Epithelial cell of esophagus (primary cell): ENCODE measurements at regions not wholly inside any gene's neighbourhood (a gene's known extent, or its start where the extent isn't known, plus 50 kb on each side); places are given as distances from the start of the nearest gene placed in this dataset.
"Not testable (repeated sequence)": the region's sequence is repeated elsewhere in the genome, so short reads cannot be mapped to it uniquely, and the experiment has no call there.

Experiments used
- DNase-seq: peaks from one replicate; pipeline ENCODE4 v3.0.0; 2010; ENCODE audit warnings: low read depth
- H3K4me3 ChIP-seq: 2 replicates; pipeline ENCODE4 v1.5.1; 2011; ENCODE audit warnings: mild to moderate bottlenecking, low read length, control low read depth
- TF ChIP-seq, protein P1 (sequence below): IDR thresholded peaks from 2 replicates; pipeline ENCODE4 v1.5.1; 2011; ENCODE audit warnings: low read depth, mild to moderate bottlenecking, low read length, control low read depth, inconsistent platforms; ENCODE audit not compliant: insufficient read depth; ENCODE audit errors: missing control alignments

DNA sequence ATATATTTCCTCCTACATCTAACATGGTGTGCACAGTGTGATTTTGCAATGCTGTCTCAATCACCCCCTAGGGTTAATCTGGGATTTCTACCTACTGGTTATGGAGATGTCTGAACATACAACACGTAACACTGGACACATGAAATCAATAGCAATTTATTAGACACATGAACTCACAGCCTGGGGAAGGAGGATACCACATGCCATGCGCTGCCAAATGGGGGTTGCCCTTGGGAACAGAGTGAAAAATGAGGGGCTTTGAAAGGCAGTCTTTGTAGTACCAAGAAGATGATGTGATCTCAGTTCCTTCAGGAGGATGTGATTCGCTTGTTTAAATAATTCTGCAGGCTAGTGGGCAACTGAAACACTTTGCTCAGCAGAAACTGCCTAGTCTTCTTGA lies 253.6 kb upstream of the LRRC4C start:
- no peak overlapping the region for H3K4me3 ChIP-seq
- DNase-seq = no peak
- TF ChIP-seq, protein P1, sequence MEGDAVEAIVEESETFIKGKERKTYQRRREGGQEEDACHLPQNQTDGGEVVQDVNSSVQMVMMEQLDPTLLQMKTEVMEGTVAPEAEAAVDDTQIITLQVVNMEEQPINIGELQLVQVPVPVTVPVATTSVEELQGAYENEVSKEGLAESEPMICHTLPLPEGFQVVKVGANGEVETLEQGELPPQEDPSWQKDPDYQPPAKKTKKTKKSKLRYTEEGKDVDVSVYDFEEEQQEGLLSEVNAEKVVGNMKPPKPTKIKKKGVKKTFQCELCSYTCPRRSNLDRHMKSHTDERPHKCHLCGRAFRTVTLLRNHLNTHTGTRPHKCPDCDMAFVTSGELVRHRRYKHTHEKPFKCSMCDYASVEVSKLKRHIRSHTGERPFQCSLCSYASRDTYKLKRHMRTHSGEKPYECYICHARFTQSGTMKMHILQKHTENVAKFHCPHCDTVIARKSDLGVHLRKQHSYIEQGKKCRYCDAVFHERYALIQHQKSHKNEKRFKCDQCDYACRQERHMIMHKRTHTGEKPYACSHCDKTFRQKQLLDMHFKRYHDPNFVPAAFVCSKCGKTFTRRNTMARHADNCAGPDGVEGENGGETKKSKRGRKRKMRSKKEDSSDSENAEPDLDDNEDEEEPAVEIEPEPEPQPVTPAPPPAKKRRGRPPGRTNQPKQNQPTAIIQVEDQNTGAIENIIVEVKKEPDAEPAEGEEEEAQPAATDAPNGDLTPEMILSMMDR = no peak

DNA sequence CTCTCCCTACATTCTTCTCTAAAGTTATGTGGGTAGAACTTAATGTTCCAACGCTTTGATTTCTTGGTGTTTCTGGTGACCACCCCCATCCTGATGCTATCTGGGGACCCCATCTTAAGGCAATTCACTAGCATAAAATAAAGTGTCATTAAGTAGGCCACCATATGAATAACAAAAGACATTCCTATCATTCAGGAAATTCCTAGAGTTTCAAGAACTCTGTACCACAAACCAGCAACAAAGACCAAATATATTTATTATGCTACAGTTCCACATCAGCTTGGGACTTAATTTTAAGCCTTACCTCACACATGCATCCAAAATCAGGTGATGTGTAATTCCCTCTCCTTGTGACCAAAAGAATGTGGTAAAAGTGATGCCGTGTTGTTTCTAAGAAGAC lies 254.6 kb upstream of the LRRC4C start:
- TF ChIP-seq, protein P1 = no peak
- H3K4me3 ChIP-seq = no peak overlapping the region
- no peak for DNase-seq

DNA sequence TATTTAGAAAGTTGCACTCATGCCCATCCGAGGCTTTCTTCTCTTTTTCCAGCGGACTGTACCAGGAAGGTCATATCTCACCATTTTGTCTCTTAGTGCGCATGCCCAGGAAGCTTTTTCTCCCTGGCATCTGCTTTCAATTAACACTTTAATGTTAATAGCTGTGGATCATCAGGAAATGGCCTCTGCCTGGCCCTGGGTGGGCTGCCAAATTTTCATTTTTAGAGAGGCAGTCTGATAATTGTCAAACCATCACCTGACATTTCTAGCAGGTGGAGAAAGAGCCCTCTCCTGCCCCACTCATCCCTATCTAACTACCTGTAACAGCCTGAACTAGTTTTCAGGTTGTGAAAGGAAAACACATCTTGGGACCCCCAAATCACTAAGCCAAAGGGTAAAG lies 257.4 kb upstream of the LRRC4C start:
- H3K4me3 ChIP-seq = no peak overlapping the region
- TF ChIP-seq, protein P1 = no peak
- DNase-seq = no peak

DNA sequence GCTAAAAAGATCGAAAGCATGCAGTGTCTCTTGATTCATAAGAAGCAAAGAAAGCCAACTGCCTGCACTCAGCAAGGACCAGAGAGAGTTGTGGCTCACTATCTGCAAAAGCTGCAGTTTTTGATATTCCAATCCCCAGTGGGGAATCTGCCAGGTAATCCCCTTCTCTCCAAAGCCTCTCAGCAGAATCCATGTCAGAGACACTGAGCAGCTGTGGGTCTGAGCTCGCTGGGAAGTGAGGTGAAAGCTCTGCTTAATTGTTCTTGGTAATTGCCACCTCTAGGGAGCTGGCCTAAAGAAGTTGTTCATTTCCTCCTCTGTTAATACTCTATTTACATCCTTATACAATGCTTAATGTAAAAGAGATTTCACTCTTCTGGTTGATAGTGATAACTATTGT lies 261.3 kb upstream of the LRRC4C start:
- TF ChIP-seq, protein P1 = no peak
- H3K4me3 ChIP-seq = no peak overlapping the region
- DNase-seq = no peak

DNA sequence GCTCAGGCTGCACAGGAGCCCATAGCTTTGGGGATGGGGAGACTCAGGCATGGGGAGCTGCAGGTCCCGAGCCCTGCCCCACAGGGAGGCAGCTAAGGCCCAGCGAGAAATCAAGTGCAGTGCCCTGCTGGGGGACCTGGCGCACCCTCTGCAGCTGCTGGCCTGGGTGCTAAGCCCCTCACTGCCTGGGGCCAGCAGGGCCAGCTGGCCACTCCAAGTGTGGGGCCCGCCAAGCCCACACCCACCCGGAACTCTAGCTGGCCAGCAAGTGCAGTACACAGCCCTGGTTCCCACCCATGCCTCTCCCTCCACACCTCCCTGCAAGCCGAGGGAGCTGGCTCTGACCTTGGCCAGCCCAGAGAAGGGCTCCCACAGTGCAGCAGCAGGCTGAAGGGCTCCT lies 268.7 kb upstream of the LRRC4C start:
- DNase-seq, H3K4me3 ChIP-seq: not testable (repeated sequence)

DNA sequence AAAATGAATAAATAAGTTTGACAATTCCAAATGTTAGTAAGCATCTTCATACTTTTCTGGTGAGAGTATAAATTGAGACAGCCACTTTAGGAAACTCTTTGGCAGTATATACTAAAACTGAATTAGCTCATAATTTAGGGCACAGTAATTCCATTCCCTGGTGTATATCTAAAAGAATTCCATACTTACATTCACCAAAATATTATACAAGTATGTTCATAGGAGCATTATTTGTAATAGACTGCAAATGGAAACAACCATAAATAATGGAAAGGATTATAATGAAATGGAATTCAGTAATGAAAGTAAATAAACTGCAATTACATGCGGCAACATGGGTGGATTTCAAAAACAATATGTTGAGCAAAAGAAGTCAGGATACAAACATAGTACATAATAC lies 315.8 kb upstream of the LRRC4C start:
- DNase-seq = no peak
- no peak overlapping the region for H3K4me3 ChIP-seq
- TF ChIP-seq, protein P1 = no peak

DNA sequence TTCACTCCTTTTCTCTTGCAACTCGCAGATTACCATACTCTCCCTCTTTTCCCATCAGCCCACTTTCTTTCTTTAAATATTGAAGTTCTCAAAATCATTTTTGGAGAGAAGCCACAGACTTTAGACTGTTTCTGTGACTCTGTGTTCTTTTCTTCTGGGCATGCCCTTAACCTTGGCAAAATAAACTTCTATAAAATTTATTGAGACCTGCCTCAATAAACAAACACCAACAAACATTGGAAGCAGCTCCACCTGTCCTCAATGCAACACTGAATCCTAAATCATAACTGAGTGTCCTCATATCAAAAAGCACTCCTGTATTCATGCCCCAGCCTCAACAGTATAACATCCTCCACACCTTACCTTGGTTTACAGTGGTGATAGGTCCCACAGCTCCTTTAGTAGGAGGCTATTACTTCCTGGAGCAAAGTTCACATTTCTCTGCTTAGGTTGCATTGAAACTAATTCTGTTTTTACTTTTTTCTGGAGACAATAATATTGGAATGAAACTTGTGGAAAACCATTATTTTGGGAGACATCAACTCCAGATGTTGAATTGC lies 320.0 kb upstream of the LRRC4C start:
- TF ChIP-seq, protein P1 = no peak
- H3K4me3 ChIP-seq = no peak overlapping the region
- DNase-seq = no peak
